ENCODE measurements at regions not wholly inside any gene's neighbourhood (a gene's known extent, or its start where the extent isn't known, plus 50 kb on each side); places are given as distances from the start of the nearest gene placed in this dataset.

GRCh38 chr6:19995575-19996257 is 158.5 kb downstream of the ID4 start:
- H3K9me3 ChIP-seq (ENCODE audit: control insufficient read depth in 1 of 2, low read length in 2 of 2) = no peaks in the 10 kb centered on the region
- H3K4me1 ChIP-seq (ENCODE audit: control insufficient read depth in 1 of 2, insufficient read depth in 2 of 2, low read length in 2 of 2) = no peaks in the 10 kb centered on the region
- H3K9ac ChIP-seq (ENCODE audit: low read depth in 1 of 2, low read length in 2 of 2) = no peak overlapping the region
- H3K27me3 ChIP-seq (ENCODE audit: control insufficient read depth in 1 of 2, insufficient read depth in 2 of 2, low read length in 2 of 2) = no peaks in the 10 kb centered on the region
- no peak overlapping the region for H3K27ac ChIP-seq (ENCODE audit: low read depth, low read length)
- no peak overlapping the region for H3K4me3 ChIP-seq (ENCODE audit: low read depth in 1 of 2, low read length in 2 of 2)
- no peaks in the 10 kb centered on the region for H3K36me3 ChIP-seq (ENCODE audit: control insufficient read depth in 1 of 2, insufficient read depth in 2 of 2, low read length in 2 of 2)

GRCh38 chr6:19997104-19997503 is 159.9 kb downstream of the ID4 start:
- Histone ChIP-seq H3K9ac (ENCODE audit: low read depth in 1 of 2, low read length in 2 of 2) (no peak overlapping the region), H3K36me3 (ENCODE audit: control insufficient read depth in 1 of 2, insufficient read depth in 2 of 2, low read length in 2 of 2) (no peaks in the 10 kb centered on the region), H3K4me1 (ENCODE audit: control insufficient read depth in 1 of 2, insufficient read depth in 2 of 2, low read length in 2 of 2) (no peaks in the 10 kb centered on the region), H3K27ac (ENCODE audit: low read depth, low read length) (no peak overlapping the region), H3K9me3 (ENCODE audit: control insufficient read depth in 1 of 2, low read length in 2 of 2) (no peaks in the 10 kb centered on the region), H3K27me3 (ENCODE audit: control insufficient read depth in 1 of 2, insufficient read depth in 2 of 2, low read length in 2 of 2) (no peaks in the 10 kb centered on the region), H3K4me3 (ENCODE audit: low read depth in 1 of 2, low read length in 2 of 2) (no peak overlapping the region)

- Histone ChIP-seq H3K27me3 (ENCODE audit: control insufficient read depth in 1 of 2, insufficient read depth in 2 of 2, low read length in 2 of 2) (no peaks in the 10 kb centered on the region), H3K27ac (ENCODE audit: low read depth, low read length) (no peak overlapping the region), H3K4me3 (ENCODE audit: low read depth in 1 of 2, low read length in 2 of 2) (no peak overlapping the region), H3K9me3 (ENCODE audit: control insufficient read depth in 1 of 2, low read length in 2 of 2) (no peaks in the 10 kb centered on the region), H3K9ac (ENCODE audit: low read depth in 1 of 2, low read length in 2 of 2) (no peak overlapping the region), H3K4me1 (ENCODE audit: control insufficient read depth in 1 of 2, insufficient read depth in 2 of 2, low read length in 2 of 2) (no peaks in the 10 kb centered on the region), H3K36me3 (ENCODE audit: control insufficient read depth in 1 of 2, insufficient read depth in 2 of 2, low read length in 2 of 2) (no peaks in the 10 kb centered on the region)
These were observed 161.4 kb downstream of the ID4 start for GRCh38 chr6:19998541-19998940.

GRCh38 chr6:19999319-20000191 is 162.4 kb downstream of the ID4 start:
- no peak overlapping the region for H3K4me3 ChIP-seq (ENCODE audit: low read depth in 1 of 2, low read length in 2 of 2)
- no peak overlapping the region for H3K9ac ChIP-seq (ENCODE audit: low read depth in 1 of 2, low read length in 2 of 2)
- H3K9me3 ChIP-seq (ENCODE audit: control insufficient read depth in 1 of 2, low read length in 2 of 2) = no peaks in the 10 kb centered on the region
- H3K36me3 ChIP-seq (ENCODE audit: control insufficient read depth in 1 of 2, insufficient read depth in 2 of 2, low read length in 2 of 2) = no peaks in the 10 kb centered on the region
- no peak overlapping the region for H3K27ac ChIP-seq (ENCODE audit: low read depth, low read length)
- H3K27me3 ChIP-seq (ENCODE audit: control insufficient read depth in 1 of 2, insufficient read depth in 2 of 2, low read length in 2 of 2) = no peaks in the 10 kb centered on the region
- no peaks in the 10 kb centered on the region for H3K4me1 ChIP-seq (ENCODE audit: control insufficient read depth in 1 of 2, insufficient read depth in 2 of 2, low read length in 2 of 2)

- no peak overlapping the region for H3K4me3 ChIP-seq (ENCODE audit: low read depth in 1 of 2, low read length in 2 of 2)
- no peaks in the 10 kb centered on the region for H3K9me3 ChIP-seq (ENCODE audit: control insufficient read depth in 1 of 2, low read length in 2 of 2)
- H3K27me3 ChIP-seq (ENCODE audit: control insufficient read depth in 1 of 2, insufficient read depth in 2 of 2, low read length in 2 of 2) = no peaks in the 10 kb centered on the region
- no peak overlapping the region for H3K9ac ChIP-seq (ENCODE audit: low read depth in 1 of 2, low read length in 2 of 2)
- no peaks in the 10 kb centered on the region for H3K36me3 ChIP-seq (ENCODE audit: control insufficient read depth in 1 of 2, insufficient read depth in 2 of 2, low read length in 2 of 2)
- H3K4me1 ChIP-seq (ENCODE audit: control insufficient read depth in 1 of 2, insufficient read depth in 2 of 2, low read length in 2 of 2) = no peaks in the 10 kb centered on the region
- H3K27ac ChIP-seq (ENCODE audit: low read depth, low read length) = no peak overlapping the region
These were observed 164.1 kb downstream of the ID4 start for GRCh38 chr6:20001286-20001685.

GRCh38 chr6:20006037-20006436 is 168.9 kb downstream of the ID4 start:
- no peaks in the 10 kb centered on the region for H3K9me3 ChIP-seq (ENCODE audit: control insufficient read depth in 1 of 2, low read length in 2 of 2)
- no peaks in the 10 kb centered on the region for H3K4me1 ChIP-seq (ENCODE audit: control insufficient read depth in 1 of 2, insufficient read depth in 2 of 2, low read length in 2 of 2)
- H3K36me3 ChIP-seq (ENCODE audit: control insufficient read depth in 1 of 2, insufficient read depth in 2 of 2, low read length in 2 of 2) = no peaks in the 10 kb centered on the region
- no peak overlapping the region for H3K9ac ChIP-seq (ENCODE audit: low read depth in 1 of 2, low read length in 2 of 2)
- no peaks in the 10 kb centered on the region for H3K27me3 ChIP-seq (ENCODE audit: control insufficient read depth in 1 of 2, insufficient read depth in 2 of 2, low read length in 2 of 2)
- no peak overlapping the region for H3K4me3 ChIP-seq (ENCODE audit: low read depth in 1 of 2, low read length in 2 of 2)
- no peak overlapping the region for H3K27ac ChIP-seq (ENCODE audit: low read depth, low read length)

GRCh38 chr6:20008131-20008530 is 171.0 kb downstream of the ID4 start:
- Histone ChIP-seq H3K9ac (ENCODE audit: low read depth in 1 of 2, low read length in 2 of 2) (no peak overlapping the region), H3K4me3 (ENCODE audit: low read depth in 1 of 2, low read length in 2 of 2) (no peak overlapping the region), H3K4me1 (ENCODE audit: control insufficient read depth in 1 of 2, insufficient read depth in 2 of 2, low read length in 2 of 2) (no peaks in the 10 kb centered on the region), H3K9me3 (ENCODE audit: control insufficient read depth in 1 of 2, low read length in 2 of 2) (no peaks in the 10 kb centered on the region), H3K36me3 (ENCODE audit: control insufficient read depth in 1 of 2, insufficient read depth in 2 of 2, low read length in 2 of 2) (no peaks in the 10 kb centered on the region), H3K27ac (ENCODE audit: low read depth, low read length) (no peak overlapping the region), H3K27me3 (ENCODE audit: control insufficient read depth in 1 of 2, insufficient read depth in 2 of 2, low read length in 2 of 2) (no peaks in the 10 kb centered on the region)

- Histone ChIP-seq H3K27ac (ENCODE audit: low read depth, low read length) (no peak overlapping the region), H3K36me3 (ENCODE audit: control insufficient read depth in 1 of 2, insufficient read depth in 2 of 2, low read length in 2 of 2) (no peaks in the 10 kb centered on the region), H3K4me1 (ENCODE audit: control insufficient read depth in 1 of 2, insufficient read depth in 2 of 2, low read length in 2 of 2) (no peaks in the 10 kb centered on the region), H3K9ac (ENCODE audit: low read depth in 1 of 2, low read length in 2 of 2) (no peak overlapping the region), H3K27me3 (ENCODE audit: control insufficient read depth in 1 of 2, insufficient read depth in 2 of 2, low read length in 2 of 2) (no peaks in the 10 kb centered on the region), H3K9me3 (ENCODE audit: control insufficient read depth in 1 of 2, low read length in 2 of 2) (no peaks in the 10 kb centered on the region), H3K4me3 (ENCODE audit: low read depth in 1 of 2, low read length in 2 of 2) (no peak overlapping the region)
These were observed 176.1 kb downstream of the ID4 start for GRCh38 chr6:20013066-20013861.

GRCh38 chr6:20014508-20014907 is 177.3 kb downstream of the ID4 start:
- H3K27ac ChIP-seq (ENCODE audit: low read depth, low read length) = no peak overlapping the region
- no peaks in the 10 kb centered on the region for H3K4me1 ChIP-seq (ENCODE audit: control insufficient read depth in 1 of 2, insufficient read depth in 2 of 2, low read length in 2 of 2)
- no peak overlapping the region for H3K9ac ChIP-seq (ENCODE audit: low read depth in 1 of 2, low read length in 2 of 2)
- H3K27me3 ChIP-seq (ENCODE audit: control insufficient read depth in 1 of 2, insufficient read depth in 2 of 2, low read length in 2 of 2) = no peaks in the 10 kb centered on the region
- no peak overlapping the region for H3K4me3 ChIP-seq (ENCODE audit: low read depth in 1 of 2, low read length in 2 of 2)
- H3K9me3 ChIP-seq (ENCODE audit: control insufficient read depth in 1 of 2, low read length in 2 of 2) = no peaks in the 10 kb centered on the region
- no peaks in the 10 kb centered on the region for H3K36me3 ChIP-seq (ENCODE audit: control insufficient read depth in 1 of 2, insufficient read depth in 2 of 2, low read length in 2 of 2)

GRCh38 chr6:20020526-20020925 is 183.4 kb downstream of the ID4 start:
- Histone ChIP-seq H3K4me3 (ENCODE audit: low read depth in 1 of 2, low read length in 2 of 2) (no peak overlapping the region), H3K27me3 (ENCODE audit: control insufficient read depth in 1 of 2, insufficient read depth in 2 of 2, low read length in 2 of 2) (no peaks in the 10 kb centered on the region), H3K9me3 (ENCODE audit: control insufficient read depth in 1 of 2, low read length in 2 of 2) (no peaks in the 10 kb centered on the region), H3K36me3 (ENCODE audit: control insufficient read depth in 1 of 2, insufficient read depth in 2 of 2, low read length in 2 of 2) (no peaks in the 10 kb centered on the region), H3K9ac (ENCODE audit: low read depth in 1 of 2, low read length in 2 of 2) (no peak overlapping the region), H3K4me1 (ENCODE audit: control insufficient read depth in 1 of 2, insufficient read depth in 2 of 2, low read length in 2 of 2) (no peaks in the 10 kb centered on the region), H3K27ac (ENCODE audit: low read depth, low read length) (no peak overlapping the region)
